BLaER1 (cell line): ENCODE measurements at regions not wholly inside any gene's neighbourhood (a gene's known extent, or its start where the extent isn't known, plus 50 kb on each side); places are given as distances from the start of the nearest gene placed in this dataset.

Experiments used
- H3K27ac ChIP-seq: shearing (Covaris generic); formaldehyde crosslinking; 2 replicates; pipeline ENCODE4 v1.8.1; 2022
- H3K27me3 ChIP-seq: shearing (Covaris generic); formaldehyde crosslinking; 2 replicates; pipeline ENCODE4 v1.8.1; 2022
- H3K36me3 ChIP-seq: shearing (Covaris generic); formaldehyde crosslinking; 2 replicates; pipeline ENCODE4 v1.8.1; 2022
- H3K4me1 ChIP-seq: shearing (Covaris generic); formaldehyde crosslinking; 2 replicates; pipeline ENCODE4 v1.8.1; 2022
- H3K4me2 ChIP-seq: shearing (Covaris generic); formaldehyde crosslinking; 2 replicates; pipeline ENCODE4 v1.8.1; 2022
- H3K4me3 ChIP-seq: shearing (Covaris generic); formaldehyde crosslinking; 2 replicates; pipeline ENCODE4 v1.8.1; 2022
- H3K9ac ChIP-seq: shearing (Covaris generic); formaldehyde crosslinking; 2 replicates; pipeline ENCODE4 v1.8.1; 2022
- H3K9me3 ChIP-seq: shearing (Covaris generic); formaldehyde crosslinking; 2 replicates; pipeline ENCODE4 v1.8.1; 2022
- H4K20me1 ChIP-seq: shearing (Covaris generic); formaldehyde crosslinking; 2 replicates; pipeline ENCODE4 v1.8.1; 2022
- Cebpa-rat ChIP-seq: shearing (Covaris generic); IDR thresholded peaks from 2 replicates; pipeline ENCODE4 v1.8.1; 2022

- H3K36me3 ChIP-seq: no peaks in the 10 kb centered on the region
- H3K27ac ChIP-seq: no peak overlapping the region
- no peak overlapping the region for H3K4me3 ChIP-seq
- peaks cover 6% of the 10 kb centered on the region; the same call in 1 of the 2 replicates for H3K9me3 ChIP-seq
- no peak overlapping the region for H3K9ac ChIP-seq
- no peaks in the 10 kb centered on the region for H4K20me1 ChIP-seq
- no peak overlapping the region for H3K4me2 ChIP-seq
- no peaks in the 10 kb centered on the region for H3K4me1 ChIP-seq
- no peaks in the 10 kb centered on the region for H3K27me3 ChIP-seq
- TF ChIP-seq Cebpa-rat: no peak
These were observed 782.6 kb downstream of the DIPK2A start for GRCh38 chr3:144754076-144754783.

- Histone ChIP-seq H3K27ac (no peak overlapping the region), H3K4me2 (no peak overlapping the region), H3K36me3 (no peaks in the 10 kb centered on the region), H3K4me1 (no peaks in the 10 kb centered on the region), H3K4me3 (no peak overlapping the region), H3K9me3 (no peaks in the 10 kb centered on the region), H4K20me1 (no peaks in the 10 kb centered on the region), H3K27me3 (no peaks in the 10 kb centered on the region), H3K9ac (no peak overlapping the region)
- TF ChIP-seq Cebpa-rat: no peak
These were observed 785.2 kb downstream of the DIPK2A start for GRCh38 chr3:144756704-144757440.

GRCh38 chr3:144760831-144761230, 789.2 kb downstream of the DIPK2A start:
- H3K9ac ChIP-seq: no peak overlapping the region
- H3K36me3 ChIP-seq: no peaks in the 10 kb centered on the region
- H3K9me3 ChIP-seq: no peaks in the 10 kb centered on the region
- no peak overlapping the region for H3K4me3 ChIP-seq
- H3K4me1 ChIP-seq: no peaks in the 10 kb centered on the region
- no peaks in the 10 kb centered on the region for H4K20me1 ChIP-seq
- TF ChIP-seq Cebpa-rat: no peak
- no peaks in the 10 kb centered on the region for H3K27me3 ChIP-seq
- H3K27ac ChIP-seq: no peak overlapping the region
- no peak overlapping the region for H3K4me2 ChIP-seq

GRCh38 chr3:144762091-144762490, 790.5 kb downstream of the DIPK2A start:
- no peak overlapping the region for H3K9ac ChIP-seq
- no peaks in the 10 kb centered on the region for H3K9me3 ChIP-seq
- no peak for TF ChIP-seq Cebpa-rat
- no peak overlapping the region for H3K27ac ChIP-seq
- no peaks in the 10 kb centered on the region for H3K4me1 ChIP-seq
- H3K27me3 ChIP-seq: no peaks in the 10 kb centered on the region
- H3K4me3 ChIP-seq: no peak overlapping the region
- no peaks in the 10 kb centered on the region for H4K20me1 ChIP-seq
- no peak overlapping the region for H3K4me2 ChIP-seq
- H3K36me3 ChIP-seq: no peaks in the 10 kb centered on the region

- no peak for TF ChIP-seq Cebpa-rat
- Histone ChIP-seq H3K27ac (no peak overlapping the region), H3K9ac (no peak overlapping the region), H3K4me3 (no peak overlapping the region), H3K9me3 (no peaks in the 10 kb centered on the region), H3K27me3 (no peaks in the 10 kb centered on the region), H4K20me1 (no peaks in the 10 kb centered on the region), H3K4me1 (no peaks in the 10 kb centered on the region), H3K4me2 (no peak overlapping the region), H3K36me3 (no peaks in the 10 kb centered on the region)
These were observed 792.3 kb downstream of the DIPK2A start for GRCh38 chr3:144763878-144764454.

- Histone ChIP-seq H3K4me2 (no peak overlapping the region), H3K36me3 (no peaks in the 10 kb centered on the region), H3K27me3 (no peaks in the 10 kb centered on the region), H3K4me3 (no peak overlapping the region), H3K9ac (no peak overlapping the region), H3K4me1 (no peaks in the 10 kb centered on the region), H3K9me3 (no peaks in the 10 kb centered on the region), H3K27ac (no peak overlapping the region), H4K20me1 (no peaks in the 10 kb centered on the region)
- no peak for TF ChIP-seq Cebpa-rat
These were observed 798.7 kb downstream of the DIPK2A start for GRCh38 chr3:144770281-144770680.

- H3K36me3 ChIP-seq: no peaks in the 10 kb centered on the region
These were observed 799.3 kb downstream of the DIPK2A start for GRCh38 chr3:144770915-144771351.

GRCh38 chr3:144771381-144771870, 799.8 kb downstream of the DIPK2A start:
- H3K9me3 ChIP-seq: no peaks in the 10 kb centered on the region
- H3K27me3 ChIP-seq: no peaks in the 10 kb centered on the region
- no peak overlapping the region for H3K9ac ChIP-seq
- no peak for TF ChIP-seq Cebpa-rat
- H3K4me3 ChIP-seq: no peak overlapping the region
- H3K27ac ChIP-seq: no peak overlapping the region
- no peaks in the 10 kb centered on the region for H3K4me1 ChIP-seq
- no peaks in the 10 kb centered on the region for H4K20me1 ChIP-seq
- no peak overlapping the region for H3K4me2 ChIP-seq
- no peaks in the 10 kb centered on the region for H3K36me3 ChIP-seq

More at GRCh38 chr3:144770915-144771351, 799.3 kb downstream of the DIPK2A start:
- no peak for TF ChIP-seq Cebpa-rat
- H3K27me3 ChIP-seq: no peaks in the 10 kb centered on the region
- H4K20me1 ChIP-seq: no peaks in the 10 kb centered on the region
- no peak overlapping the region for H3K4me3 ChIP-seq
- H3K27ac ChIP-seq: no peak overlapping the region
- no peak overlapping the region for H3K9ac ChIP-seq
- no peaks in the 10 kb centered on the region for H3K4me1 ChIP-seq
- no peak overlapping the region for H3K4me2 ChIP-seq
- no peaks in the 10 kb centered on the region for H3K9me3 ChIP-seq

GRCh38 chr3:144772372-144772771, 800.7 kb downstream of the DIPK2A start:
- TF ChIP-seq Cebpa-rat: no peak
- no peak overlapping the region for H3K27ac ChIP-seq
- no peaks in the 10 kb centered on the region for H4K20me1 ChIP-seq
- no peak overlapping the region for H3K4me2 ChIP-seq
- no peaks in the 10 kb centered on the region for H3K9me3 ChIP-seq
- no peaks in the 10 kb centered on the region for H3K4me1 ChIP-seq
- no peak overlapping the region for H3K9ac ChIP-seq
- no peak overlapping the region for H3K4me3 ChIP-seq
- no peaks in the 10 kb centered on the region for H3K36me3 ChIP-seq
- H3K27me3 ChIP-seq: no peaks in the 10 kb centered on the region

- no peak for TF ChIP-seq Cebpa-rat
- Histone ChIP-seq H3K36me3 (no peaks in the 10 kb centered on the region), H3K27me3 (no peaks in the 10 kb centered on the region), H3K4me2 (no peak overlapping the region), H3K9me3 (no peaks in the 10 kb centered on the region), H3K4me3 (no peak overlapping the region), H3K27ac (no peak overlapping the region), H3K4me1 (no peaks in the 10 kb centered on the region), H3K9ac (no peak overlapping the region), H4K20me1 (no peaks in the 10 kb centered on the region)
These were observed 801.7 kb downstream of the DIPK2A start for GRCh38 chr3:144773350-144773749.
